NCI-H2029 (cell line): ENCODE measurements at regions not wholly inside any gene's neighbourhood (a gene's known extent, or its start where the extent isn't known, plus 50 kb on each side); places are given as distances from the start of the nearest gene placed in this dataset.

Experiments
- DNase-seq: peaks from one replicate; lab custom pipeline; 2025; lab: John Stamatoyannopoulos, UW

DNA sequence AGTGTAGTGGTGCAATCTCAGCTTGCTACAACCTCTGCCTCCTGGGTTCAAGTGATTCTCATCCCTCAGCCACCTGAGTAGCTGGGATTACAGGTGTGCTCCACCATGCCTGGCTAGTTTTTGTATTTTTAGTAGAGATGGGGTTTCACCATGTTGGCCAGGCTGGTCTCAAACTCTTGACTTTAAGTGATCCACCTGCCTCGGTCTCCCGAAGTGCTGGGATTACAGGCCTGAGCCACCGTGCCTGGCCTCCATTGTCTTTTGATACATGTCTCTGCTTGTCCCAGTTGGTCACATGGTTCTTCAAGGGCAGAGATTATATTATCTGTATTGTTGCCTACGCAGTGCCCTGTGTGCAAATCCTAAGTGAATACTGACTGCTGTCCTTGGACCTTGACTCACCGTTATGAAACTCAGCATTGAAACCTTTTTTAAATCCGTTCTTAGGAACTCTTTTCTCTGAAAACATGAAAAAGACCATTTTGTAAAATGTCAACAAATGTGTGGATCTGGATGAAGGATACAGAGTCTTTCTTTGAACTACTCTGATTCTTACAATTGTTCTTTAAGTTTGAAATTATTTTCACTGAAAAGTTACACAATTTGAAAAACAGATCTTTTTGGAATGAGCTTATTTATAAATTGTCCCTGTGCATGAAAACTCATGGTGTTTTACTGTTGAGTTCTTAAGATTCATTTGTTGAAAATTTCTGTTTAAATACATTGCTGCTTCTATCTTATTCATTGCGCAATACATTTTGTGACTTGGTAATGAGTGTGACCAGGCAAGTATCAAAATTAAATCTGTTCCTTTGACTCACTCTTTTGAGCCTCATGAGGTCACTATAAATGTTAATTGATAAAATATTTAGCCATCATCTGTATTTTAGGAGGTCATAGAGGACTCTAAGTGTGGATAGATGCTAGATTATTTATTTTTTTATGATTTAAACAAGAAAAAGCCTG lies 293.5 kb downstream of the UTRN start:
- DNase-seq = no peak

DNA sequence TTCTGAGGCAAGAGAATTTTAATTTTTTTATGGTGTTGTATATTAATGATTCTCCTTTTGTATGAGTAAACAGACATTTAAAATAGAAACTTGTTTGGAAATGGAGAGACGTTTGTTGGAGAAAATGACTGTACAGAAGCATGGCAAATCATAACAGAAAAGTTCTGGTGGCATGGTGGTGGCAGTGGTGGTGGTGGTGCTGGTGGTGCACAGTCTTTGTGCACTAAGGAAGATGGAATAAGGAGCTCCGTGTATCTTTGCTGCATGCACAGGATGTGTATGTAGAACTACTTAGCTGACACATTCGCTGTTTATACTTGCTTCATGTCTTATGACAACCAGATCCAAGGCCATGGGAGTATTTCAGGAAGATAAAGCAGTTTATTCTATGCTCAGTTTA lies 294.9 kb downstream of the UTRN start:
- no peak for DNase-seq

GRCh38 chr6:144580771-144581170 lies 295.6 kb downstream of the UTRN start:
- no peak for DNase-seq

- DNase-seq = peak; percentile 1
Measured at GRCh38 chr6:144581812-144582537, 296.8 kb downstream of the UTRN start.

- no peak for DNase-seq
Measured at GRCh38 chr6:144582939-144583613, 297.9 kb downstream of the UTRN start.

DNA sequence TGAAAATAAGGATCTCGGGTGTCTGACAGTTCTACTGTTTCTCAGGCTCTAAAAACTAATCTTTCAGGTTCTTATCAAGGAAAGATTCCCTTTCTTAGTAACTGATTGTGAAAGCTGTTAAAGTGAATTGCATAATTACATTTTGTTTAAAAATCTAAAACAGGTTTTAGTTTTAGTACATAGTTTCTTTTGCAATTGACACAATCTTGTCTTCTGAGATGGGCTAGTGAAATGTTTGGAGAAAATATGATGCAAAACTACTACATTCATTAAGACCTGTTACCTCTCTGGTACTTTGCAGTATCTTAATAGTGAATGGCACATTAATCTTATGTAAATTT lies 298.4 kb downstream of the UTRN start:
- no peak for DNase-seq

- peak; percentile 7 for DNase-seq
Measured at GRCh38 chr6:144585217-144585814, 300.2 kb downstream of the UTRN start.

GRCh38 chr6:144586986-144587385 lies 301.9 kb downstream of the UTRN start:
- DNase-seq = no peak

GRCh38 chr6:144588697-144589325 lies 303.7 kb downstream of the UTRN start:
- DNase-seq = no peak

DNA sequence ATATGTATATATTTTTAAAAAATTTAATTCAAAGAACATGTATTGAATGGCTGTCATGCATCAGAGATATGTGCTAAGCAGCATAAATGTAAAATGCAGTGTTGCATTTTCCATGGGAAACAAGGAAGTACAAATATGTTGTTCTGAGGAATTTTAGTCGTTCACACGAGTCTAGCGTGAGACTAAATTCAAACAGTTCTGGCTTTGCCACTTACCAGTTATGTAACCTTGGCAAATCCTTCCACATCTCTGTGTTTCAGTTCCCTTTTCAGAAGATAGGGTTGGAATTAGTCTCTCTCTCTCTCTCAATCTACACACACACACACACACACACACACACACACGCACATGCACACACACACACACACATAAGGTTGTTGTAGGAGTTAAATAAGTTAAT lies 305.4 kb downstream of the UTRN start:
- DNase-seq = no peak

GRCh38 chr6:144593392-144593791 lies 308.3 kb downstream of the UTRN start:
- DNase-seq = no peak

DNA sequence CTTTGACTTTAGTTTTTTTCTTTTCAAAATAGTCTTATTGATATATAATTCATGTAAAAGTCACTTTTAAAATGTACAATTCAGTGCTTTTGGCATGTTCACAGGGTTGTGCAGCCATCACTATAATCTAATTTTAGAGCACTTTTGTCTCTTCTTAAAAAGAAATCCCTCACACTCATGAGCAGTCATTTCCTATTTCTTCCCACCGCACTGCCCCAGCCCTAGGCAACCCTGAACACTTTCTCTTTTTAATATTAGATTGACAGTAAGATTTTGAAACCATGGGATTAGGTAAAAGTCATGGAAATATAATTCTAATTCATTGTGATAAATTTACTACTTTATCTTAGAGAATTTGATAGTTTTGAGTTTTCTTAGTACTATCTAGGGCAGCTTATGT lies 309.4 kb downstream of the UTRN start:
- DNase-seq = no peak

- no peak for DNase-seq
Measured at GRCh38 chr6:144595266-144595665, 310.1 kb downstream of the UTRN start.

DNA sequence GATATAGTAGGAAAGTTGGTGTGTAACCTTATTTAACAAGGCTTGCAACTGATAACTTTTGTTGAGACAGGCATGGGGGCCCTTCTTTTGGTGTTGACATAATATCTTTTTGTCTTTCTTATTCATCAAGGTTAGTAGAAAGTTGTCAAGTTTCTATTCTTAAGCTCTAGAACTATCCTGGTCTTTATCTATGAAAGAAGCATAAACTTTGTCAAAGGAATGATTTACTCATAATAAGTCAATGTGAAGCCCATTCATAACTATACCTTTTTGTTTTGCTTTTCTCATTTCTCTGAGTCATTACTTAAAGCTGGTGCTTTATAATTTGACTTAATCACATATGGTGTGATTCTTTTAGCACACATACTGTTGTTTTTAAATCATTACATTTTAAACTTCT lies 312.4 kb downstream of the UTRN start:
- DNase-seq = no peak

GRCh38 chr6:144599615-144600014 lies 314.5 kb downstream of the UTRN start:
- DNase-seq = no peak

- no peak for DNase-seq
Measured at GRCh38 chr6:144601221-144601620, 316.1 kb downstream of the UTRN start.

DNA sequence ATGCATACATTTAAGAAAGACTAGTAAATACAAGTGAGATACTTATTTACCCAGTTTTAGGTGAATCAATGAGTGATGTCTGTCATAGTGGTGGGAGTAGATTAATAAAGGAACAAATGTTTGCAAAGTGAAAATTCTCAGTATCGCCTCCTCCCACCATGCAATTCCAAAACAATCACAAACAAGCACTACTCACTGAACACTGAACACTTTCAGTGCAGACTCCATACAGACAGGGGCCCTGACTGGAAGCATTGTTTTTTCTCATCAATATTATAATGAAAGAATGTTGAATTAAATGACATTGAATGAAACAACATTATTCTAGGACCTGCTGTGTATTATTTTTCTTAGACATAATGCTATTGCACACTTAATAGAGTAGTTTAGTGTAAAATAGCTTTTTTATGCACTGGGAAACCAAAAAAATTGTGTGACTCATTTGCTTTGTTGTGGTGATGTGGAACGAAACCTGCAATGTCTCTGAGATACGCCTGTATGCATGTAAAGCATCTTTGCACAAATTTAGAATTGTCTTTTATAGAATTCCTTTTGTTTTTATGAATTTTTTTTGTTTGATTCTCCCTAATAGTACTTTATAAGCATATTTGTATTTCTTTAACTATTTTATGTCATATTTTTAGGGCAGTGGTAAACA lies 317.5 kb downstream of the UTRN start:
- DNase-seq = no peak

GRCh38 chr6:144606083-144606482 lies 320.9 kb downstream of the UTRN start:
- DNase-seq = no peak

- DNase-seq = no peak
Measured at GRCh38 chr6:144607998-144608735, 323.0 kb downstream of the UTRN start.

GRCh38 chr6:144612811-144613210 lies 327.7 kb downstream of the UTRN start:
- no peak for DNase-seq

GRCh38 chr6:144613859-144614258 lies 328.7 kb downstream of the UTRN start:
- no peak for DNase-seq
